GM23338 (cell line): ENCODE measurements at regions not wholly inside any gene's neighbourhood (a gene's known extent, or its start where the extent isn't known, plus 50 kb on each side); places are given as distances from the start of the nearest gene placed in this dataset.

Source experiments
- ATAC-seq: fragments of 200-7000 bp; cut with Tn5 transposase; 3 replicates; pipeline ENCODE4 v1.9.1; 2020
- DNase-seq: peaks from one replicate; pipeline ENCODE4 v3.0.0-alpha.2; 2015; ENCODE audit warnings: low spot score
- H2AFZ ChIP-seq: fragments of 200-600 bp; sonication (generic); 2 replicates; pipeline ENCODE4 v1.8.0; 2016; ENCODE audit warnings: antibody characterized with exemption, mild to moderate bottlenecking, moderate library complexity
- H3F3A ChIP-seq: fragments of 200-600 bp; sonication (generic); replicated peaks from 2 replicates; pipeline ENCODE4 v1.8.0; 2017; ENCODE audit warnings: antibody characterized with exemption, mixed run types, low read depth
- H3K27ac ChIP-seq: fragments of 200-600 bp; sonication (generic); 2 replicates; pipeline ENCODE4 v1.6.1; 2016; ENCODE audit warnings: low read depth
- H3K27me3 ChIP-seq: fragments of 200-600 bp; sonication (generic); 2 replicates; pipeline ENCODE4 v1.8.0; 2016; ENCODE audit warnings: mild to moderate bottlenecking, mixed run types, moderate library complexity; ENCODE audit not compliant: insufficient read depth
- H3K36me3 ChIP-seq: fragments of 200-600 bp; sonication (generic); 2 replicates; pipeline ENCODE4 v1.8.0; 2016; ENCODE audit warnings: mild to moderate bottlenecking; ENCODE audit not compliant: insufficient read depth
- H3K4me1 ChIP-seq: fragments of 200-600 bp; sonication (generic); 2 replicates; pipeline ENCODE4 v1.8.0; 2016; ENCODE audit warnings: mild to moderate bottlenecking, moderate library complexity; ENCODE audit not compliant: insufficient read depth
- H3K4me2 ChIP-seq: fragments of 200-600 bp; sonication (generic); 2 replicates; pipeline ENCODE4 v1.7.1; 2017; ENCODE audit warnings: mixed run types
- H3K4me3 ChIP-seq: fragments of 200-600 bp; sonication (generic); 2 replicates; pipeline ENCODE4 v1.6.1; 2016; ENCODE audit warnings: mixed run types
- H3K79me2 ChIP-seq: fragments of 200-600 bp; sonication (generic); replicated peaks from 2 replicates; pipeline ENCODE4 v1.8.0; 2017; ENCODE audit warnings: mild to moderate bottlenecking; ENCODE audit not compliant: insufficient read depth
- H3K9me2 ChIP-seq: fragments of 200-600 bp; sonication (generic); 2 replicates; pipeline ENCODE4 v1.8.0; 2017; ENCODE audit not compliant: insufficient read depth
- H4K20me1 ChIP-seq: fragments of 200-600 bp; sonication (generic); replicated peaks from 2 replicates; pipeline ENCODE4 v1.8.0; 2017; ENCODE audit warnings: mild to moderate bottlenecking; ENCODE audit not compliant: insufficient read depth
- H3K27ac Mint-ChIP-seq: 2 replicates; pipeline ENCODE4 v1.8.0; 2020; ENCODE audit warnings: inconsistent platforms, mild to moderate bottlenecking, moderate library complexity, mixed read lengths
- H3K27me3 Mint-ChIP-seq: 3 replicates; pipeline ENCODE4 v1.8.0; 2022; ENCODE audit warnings: low read depth, mild to moderate bottlenecking, moderate library complexity, mixed read lengths, inconsistent platforms; ENCODE audit not compliant: insufficient read depth, poor library complexity
- H3K36me3 Mint-ChIP-seq: 3 replicates; pipeline ENCODE4 v1.8.0; 2021; ENCODE audit warnings: low read depth, mild to moderate bottlenecking, inconsistent platforms, moderate library complexity, mixed read lengths
- H3K4me1 Mint-ChIP-seq: 3 replicates; pipeline ENCODE4 v1.8.0; 2020; ENCODE audit warnings: mild to moderate bottlenecking, inconsistent platforms, mixed read lengths
- H3K4me3 Mint-ChIP-seq: 3 replicates; pipeline ENCODE4 v1.8.0; 2021; ENCODE audit warnings: moderate library complexity, mild to moderate bottlenecking, inconsistent platforms, mixed read lengths
- H3K9me3 Mint-ChIP-seq: 3 replicates; pipeline ENCODE4 v1.8.0; 2020; ENCODE audit warnings: moderate library complexity, mild to moderate bottlenecking, inconsistent platforms, mixed read lengths
- CREB1 ChIP-seq: fragments of 250-450 bp; sonication (Bioruptor Pico); IDR thresholded peaks from 2 replicates; pipeline ENCODE4 v1.5.0; 2020; ENCODE audit warnings: low read depth, mild to moderate bottlenecking, moderate library complexity
- EZH2 ChIP-seq: fragments of 200-600 bp; sonication (generic); IDR thresholded peaks from one replicate; pipeline ENCODE4 v1.8.0; 2017; ENCODE audit warnings: antibody characterized with exemption, mild to moderate bottlenecking, low read depth; ENCODE audit not compliant: unreplicated experiment
- EZH2phosphoT487 ChIP-seq: fragments of 200-600 bp; sonication (generic); IDR thresholded peaks from one replicate; pipeline ENCODE4 v1.8.1; 2018; ENCODE audit warnings: antibody characterized with exemption; ENCODE audit not compliant: unreplicated experiment
- JUNB ChIP-seq: IDR thresholded peaks from one replicate; pipeline ENCODE4 v1.6.1; 2016; ENCODE audit warnings: antibody characterized with exemption; ENCODE audit not compliant: unreplicated experiment
- NANOG ChIP-seq: IDR thresholded peaks from 2 replicates; pipeline ENCODE4 v1.6.1; 2016; ENCODE audit warnings: antibody characterized with exemption, borderline replicate concordance
- POLR2AphosphoS5 ChIP-seq: IDR thresholded peaks from 2 replicates; pipeline ENCODE4 v1.6.1; 2016; ENCODE audit warnings: antibody characterized with exemption, low read depth
- STAT1 ChIP-seq: IDR thresholded peaks from one replicate; pipeline ENCODE4 v1.6.1; 2016; ENCODE audit warnings: antibody characterized with exemption; ENCODE audit not compliant: unreplicated experiment
- ZNF114 ChIP-seq: fragments of 250-450 bp; sonication (Bioruptor Pico); IDR thresholded peaks from 2 replicates; pipeline ENCODE4 v1.5.0; 2020; ENCODE audit warnings: mild to moderate bottlenecking, moderate library complexity
- ZNF331 ChIP-seq: fragments of 250-450 bp; sonication (Bioruptor Pico); IDR thresholded peaks from 2 replicates; pipeline ENCODE4 v1.5.0; 2020; ENCODE audit warnings: low read depth, mild to moderate bottlenecking, moderate library complexity
- TF ChIP-seq, protein P1 (sequence below): IDR thresholded peaks from one replicate; pipeline ENCODE4 v1.6.1; 2018; ENCODE audit warnings: antibody characterized with exemption; ENCODE audit not compliant: unreplicated experiment
- TF ChIP-seq, protein P2 (sequence below): IDR thresholded peaks from 2 replicates; pipeline ENCODE4 v1.6.1; 2016; ENCODE audit warnings: antibody characterized with exemption
- TF ChIP-seq, protein P3 (sequence below), 2 experiments: fragments of 200-600 bp in 1 of 2; sonication (generic) in 1 of 2; conservative IDR thresholded peaks; 2 replicates each; pipeline versions ENCODE4 v1.5.1 to v1.6.1; 2016 to 2017; ENCODE audit warnings: antibody characterized with exemption in 2 of 2, low read depth in 2 of 2, mild to moderate bottlenecking in 2 of 2, moderate library complexity in 1 of 2
- TF ChIP-seq, protein P4 (sequence below): fragments of 250-450 bp; sonication (Bioruptor Pico); IDR thresholded peaks from 2 replicates; pipeline ENCODE4 v1.5.0; 2020; ENCODE audit warnings: mild to moderate bottlenecking, moderate library complexity

DNA sequence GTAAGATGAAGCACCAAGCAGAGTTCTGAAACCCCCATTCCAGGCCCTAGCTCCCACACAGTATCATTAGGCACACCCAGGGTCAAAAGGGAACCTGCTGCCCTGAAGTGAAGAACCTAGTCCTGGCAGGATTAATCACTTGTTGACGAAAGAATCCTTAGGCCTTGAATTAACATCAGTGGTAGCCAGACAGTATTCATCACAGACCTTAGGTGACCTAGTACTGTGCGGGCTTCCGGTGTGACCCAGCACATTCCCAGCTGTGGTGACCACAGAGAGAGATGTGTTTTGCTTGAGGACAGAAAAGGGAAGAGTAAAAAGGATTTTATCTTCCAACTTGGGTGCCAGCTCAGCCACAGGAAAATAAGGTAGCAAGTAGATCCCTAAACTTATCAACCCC is 1071.4 kb upstream of the FAM98A start:
- H3K4me3 Mint-ChIP-seq = no peak overlapping the region
- no peak overlapping the region for H2AFZ ChIP-seq
- H3K36me3 ChIP-seq = no peaks in the 10 kb centered on the region
- DNase-seq (no peak), ATAC-seq (no peak)
- H3K4me1 Mint-ChIP-seq = no peaks in the 10 kb centered on the region; the same call in 2 of the 3 replicates
- H3K4me3 ChIP-seq = no peak overlapping the region
- H3K9me3 Mint-ChIP-seq = no peaks in the 10 kb centered on the region
- H4K20me1 ChIP-seq = no peaks in the 10 kb centered on the region
- no peak overlapping the region for H3K4me2 ChIP-seq
- no peaks in the 10 kb centered on the region for H3F3A ChIP-seq
- TF ChIP-seq, protein P1, sequence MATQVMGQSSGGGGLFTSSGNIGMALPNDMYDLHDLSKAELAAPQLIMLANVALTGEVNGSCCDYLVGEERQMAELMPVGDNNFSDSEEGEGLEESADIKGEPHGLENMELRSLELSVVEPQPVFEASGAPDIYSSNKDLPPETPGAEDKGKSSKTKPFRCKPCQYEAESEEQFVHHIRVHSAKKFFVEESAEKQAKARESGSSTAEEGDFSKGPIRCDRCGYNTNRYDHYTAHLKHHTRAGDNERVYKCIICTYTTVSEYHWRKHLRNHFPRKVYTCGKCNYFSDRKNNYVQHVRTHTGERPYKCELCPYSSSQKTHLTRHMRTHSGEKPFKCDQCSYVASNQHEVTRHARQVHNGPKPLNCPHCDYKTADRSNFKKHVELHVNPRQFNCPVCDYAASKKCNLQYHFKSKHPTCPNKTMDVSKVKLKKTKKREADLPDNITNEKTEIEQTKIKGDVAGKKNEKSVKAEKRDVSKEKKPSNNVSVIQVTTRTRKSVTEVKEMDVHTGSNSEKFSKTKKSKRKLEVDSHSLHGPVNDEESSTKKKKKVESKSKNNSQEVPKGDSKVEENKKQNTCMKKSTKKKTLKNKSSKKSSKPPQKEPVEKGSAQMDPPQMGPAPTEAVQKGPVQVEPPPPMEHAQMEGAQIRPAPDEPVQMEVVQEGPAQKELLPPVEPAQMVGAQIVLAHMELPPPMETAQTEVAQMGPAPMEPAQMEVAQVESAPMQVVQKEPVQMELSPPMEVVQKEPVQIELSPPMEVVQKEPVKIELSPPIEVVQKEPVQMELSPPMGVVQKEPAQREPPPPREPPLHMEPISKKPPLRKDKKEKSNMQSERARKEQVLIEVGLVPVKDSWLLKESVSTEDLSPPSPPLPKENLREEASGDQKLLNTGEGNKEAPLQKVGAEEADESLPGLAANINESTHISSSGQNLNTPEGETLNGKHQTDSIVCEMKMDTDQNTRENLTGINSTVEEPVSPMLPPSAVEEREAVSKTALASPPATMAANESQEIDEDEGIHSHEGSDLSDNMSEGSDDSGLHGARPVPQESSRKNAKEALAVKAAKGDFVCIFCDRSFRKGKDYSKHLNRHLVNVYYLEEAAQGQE = no peak
- TF ChIP-seq, protein P2, sequence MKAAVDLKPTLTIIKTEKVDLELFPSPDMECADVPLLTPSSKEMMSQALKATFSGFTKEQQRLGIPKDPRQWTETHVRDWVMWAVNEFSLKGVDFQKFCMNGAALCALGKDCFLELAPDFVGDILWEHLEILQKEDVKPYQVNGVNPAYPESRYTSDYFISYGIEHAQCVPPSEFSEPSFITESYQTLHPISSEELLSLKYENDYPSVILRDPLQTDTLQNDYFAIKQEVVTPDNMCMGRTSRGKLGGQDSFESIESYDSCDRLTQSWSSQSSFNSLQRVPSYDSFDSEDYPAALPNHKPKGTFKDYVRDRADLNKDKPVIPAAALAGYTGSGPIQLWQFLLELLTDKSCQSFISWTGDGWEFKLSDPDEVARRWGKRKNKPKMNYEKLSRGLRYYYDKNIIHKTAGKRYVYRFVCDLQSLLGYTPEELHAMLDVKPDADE = no peak
- TF ChIP-seq STAT1 (no peak), ZNF114 (CRISPR knock-in tag) (no peak), EZH2phosphoT487 (no peak), POLR2AphosphoS5 (no peak), ZNF331 (CRISPR knock-in tag) (no peak), CREB1 (CRISPR knock-in tag) (no peak), JUNB (no peak), EZH2 (no peak), NANOG (no peak)
- TF ChIP-seq, protein P3, sequence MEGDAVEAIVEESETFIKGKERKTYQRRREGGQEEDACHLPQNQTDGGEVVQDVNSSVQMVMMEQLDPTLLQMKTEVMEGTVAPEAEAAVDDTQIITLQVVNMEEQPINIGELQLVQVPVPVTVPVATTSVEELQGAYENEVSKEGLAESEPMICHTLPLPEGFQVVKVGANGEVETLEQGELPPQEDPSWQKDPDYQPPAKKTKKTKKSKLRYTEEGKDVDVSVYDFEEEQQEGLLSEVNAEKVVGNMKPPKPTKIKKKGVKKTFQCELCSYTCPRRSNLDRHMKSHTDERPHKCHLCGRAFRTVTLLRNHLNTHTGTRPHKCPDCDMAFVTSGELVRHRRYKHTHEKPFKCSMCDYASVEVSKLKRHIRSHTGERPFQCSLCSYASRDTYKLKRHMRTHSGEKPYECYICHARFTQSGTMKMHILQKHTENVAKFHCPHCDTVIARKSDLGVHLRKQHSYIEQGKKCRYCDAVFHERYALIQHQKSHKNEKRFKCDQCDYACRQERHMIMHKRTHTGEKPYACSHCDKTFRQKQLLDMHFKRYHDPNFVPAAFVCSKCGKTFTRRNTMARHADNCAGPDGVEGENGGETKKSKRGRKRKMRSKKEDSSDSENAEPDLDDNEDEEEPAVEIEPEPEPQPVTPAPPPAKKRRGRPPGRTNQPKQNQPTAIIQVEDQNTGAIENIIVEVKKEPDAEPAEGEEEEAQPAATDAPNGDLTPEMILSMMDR (conservative IDR thresholded peaks at IDR 0.05; ENCODE audit: low read depth in 2 of 2) = no peak
- TF ChIP-seq, protein P4, sequence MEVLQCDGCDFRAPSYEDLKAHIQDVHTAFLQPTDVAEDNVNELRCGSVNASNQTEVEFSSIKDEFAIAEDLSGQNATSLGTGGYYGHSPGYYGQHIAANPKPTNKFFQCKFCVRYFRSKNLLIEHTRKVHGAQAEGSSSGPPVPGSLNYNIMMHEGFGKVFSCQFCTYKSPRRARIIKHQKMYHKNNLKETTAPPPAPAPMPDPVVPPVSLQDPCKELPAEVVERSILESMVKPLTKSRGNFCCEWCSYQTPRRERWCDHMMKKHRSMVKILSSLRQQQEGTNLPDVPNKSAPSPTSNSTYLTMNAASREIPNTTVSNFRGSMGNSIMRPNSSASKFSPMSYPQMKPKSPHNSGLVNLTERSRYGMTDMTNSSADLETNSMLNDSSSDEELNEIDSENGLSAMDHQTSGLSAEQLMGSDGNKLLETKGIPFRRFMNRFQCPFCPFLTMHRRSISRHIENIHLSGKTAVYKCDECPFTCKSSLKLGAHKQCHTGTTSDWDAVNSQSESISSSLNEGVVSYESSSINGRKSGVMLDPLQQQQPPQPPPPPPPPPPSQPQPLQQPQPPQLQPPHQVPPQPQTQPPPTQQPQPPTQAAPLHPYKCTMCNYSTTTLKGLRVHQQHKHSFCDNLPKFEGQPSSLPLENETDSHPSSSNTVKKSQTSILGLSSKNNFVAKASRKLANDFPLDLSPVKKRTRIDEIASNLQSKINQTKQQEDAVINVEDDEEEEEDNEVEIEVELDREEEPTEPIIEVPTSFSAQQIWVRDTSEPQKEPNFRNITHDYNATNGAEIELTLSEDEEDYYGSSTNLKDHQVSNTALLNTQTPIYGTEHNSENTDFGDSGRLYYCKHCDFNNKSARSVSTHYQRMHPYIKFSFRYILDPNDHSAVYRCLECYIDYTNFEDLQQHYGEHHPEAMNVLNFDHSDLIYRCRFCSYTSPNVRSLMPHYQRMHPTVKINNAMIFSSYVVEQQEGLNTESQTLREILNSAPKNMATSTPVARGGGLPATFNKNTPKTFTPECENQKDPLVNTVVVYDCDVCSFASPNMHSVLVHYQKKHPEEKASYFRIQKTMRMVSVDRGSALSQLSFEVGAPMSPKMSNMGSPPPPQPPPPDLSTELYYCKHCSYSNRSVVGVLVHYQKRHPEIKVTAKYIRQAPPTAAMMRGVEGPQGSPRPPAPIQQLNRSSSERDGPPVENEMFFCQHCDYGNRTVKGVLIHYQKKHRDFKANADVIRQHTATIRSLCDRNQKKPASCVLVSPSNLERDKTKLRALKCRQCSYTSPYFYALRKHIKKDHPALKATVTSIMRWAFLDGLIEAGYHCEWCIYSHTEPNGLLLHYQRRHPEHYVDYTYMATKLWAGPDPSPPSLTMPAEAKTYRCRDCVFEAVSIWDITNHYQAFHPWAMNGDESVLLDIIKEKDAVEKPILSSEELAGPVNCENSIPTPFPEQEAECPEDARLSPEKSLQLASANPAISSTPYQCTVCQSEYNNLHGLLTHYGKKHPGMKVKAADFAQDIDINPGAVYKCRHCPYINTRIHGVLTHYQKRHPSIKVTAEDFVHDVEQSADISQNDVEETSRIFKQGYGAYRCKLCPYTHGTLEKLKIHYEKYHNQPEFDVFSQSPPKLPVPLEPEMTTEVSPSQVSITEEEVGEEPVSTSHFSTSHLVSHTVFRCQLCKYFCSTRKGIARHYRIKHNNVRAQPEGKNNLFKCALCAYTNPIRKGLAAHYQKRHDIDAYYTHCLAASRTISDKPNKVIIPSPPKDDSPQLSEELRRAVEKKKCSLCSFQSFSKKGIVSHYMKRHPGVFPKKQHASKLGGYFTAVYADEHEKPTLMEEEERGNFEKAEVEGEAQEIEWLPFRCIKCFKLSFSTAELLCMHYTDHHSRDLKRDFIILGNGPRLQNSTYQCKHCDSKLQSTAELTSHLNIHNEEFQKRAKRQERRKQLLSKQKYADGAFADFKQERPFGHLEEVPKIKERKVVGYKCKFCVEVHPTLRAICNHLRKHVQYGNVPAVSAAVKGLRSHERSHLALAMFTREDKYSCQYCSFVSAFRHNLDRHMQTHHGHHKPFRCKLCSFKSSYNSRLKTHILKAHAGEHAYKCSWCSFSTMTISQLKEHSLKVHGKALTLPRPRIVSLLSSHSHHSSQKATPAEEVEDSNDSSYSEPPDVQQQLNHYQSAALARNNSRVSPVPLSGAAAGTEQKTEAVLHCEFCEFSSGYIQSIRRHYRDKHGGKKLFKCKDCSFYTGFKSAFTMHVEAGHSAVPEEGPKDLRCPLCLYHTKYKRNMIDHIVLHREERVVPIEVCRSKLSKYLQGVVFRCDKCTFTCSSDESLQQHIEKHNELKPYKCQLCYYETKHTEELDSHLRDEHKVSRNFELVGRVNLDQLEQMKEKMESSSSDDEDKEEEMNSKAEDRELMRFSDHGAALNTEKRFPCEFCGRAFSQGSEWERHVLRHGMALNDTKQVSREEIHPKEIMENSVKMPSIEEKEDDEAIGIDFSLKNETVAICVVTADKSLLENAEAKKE = no peak
- no peaks in the 10 kb centered on the region for H3K4me1 ChIP-seq
- no peak overlapping the region for H3K27ac ChIP-seq
- H3K36me3 Mint-ChIP-seq = no peaks in the 10 kb centered on the region
- H3K27me3 Mint-ChIP-seq = peaks cover 2% of the 10 kb centered on the region
- no peaks in the 10 kb centered on the region for H3K27me3 ChIP-seq
- no peaks in the 10 kb centered on the region for H3K9me2 ChIP-seq
- no peaks in the 10 kb centered on the region for H3K79me2 ChIP-seq
- peak overlapping the region; percentile 74 for H3K27ac Mint-ChIP-seq
